ENCODE measurements at regions not wholly inside any gene's neighbourhood (a gene's known extent, or its start where the extent isn't known, plus 50 kb on each side); places are given as distances from the start of the nearest gene placed in this dataset.

DNA sequence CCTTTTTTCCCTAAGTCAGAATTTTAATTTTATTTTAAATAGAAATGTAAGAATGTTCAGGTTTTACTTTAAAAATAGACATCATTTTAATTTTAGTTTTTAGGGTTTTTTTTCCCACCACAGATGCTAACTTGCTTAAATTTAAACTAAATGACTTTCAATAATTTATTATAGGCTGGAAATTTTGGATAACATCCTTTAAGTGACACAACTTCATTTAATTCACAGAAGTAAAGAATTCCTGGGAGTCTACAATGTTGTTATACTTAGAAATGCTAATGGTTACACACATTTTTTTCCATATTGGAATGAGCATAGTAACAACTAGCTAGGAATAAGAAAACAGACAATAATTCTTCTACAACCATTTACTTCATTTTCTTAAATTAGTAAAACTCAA is 90.5 kb upstream of the PDE10A start:
- TF ChIP-seq, protein P1, sequence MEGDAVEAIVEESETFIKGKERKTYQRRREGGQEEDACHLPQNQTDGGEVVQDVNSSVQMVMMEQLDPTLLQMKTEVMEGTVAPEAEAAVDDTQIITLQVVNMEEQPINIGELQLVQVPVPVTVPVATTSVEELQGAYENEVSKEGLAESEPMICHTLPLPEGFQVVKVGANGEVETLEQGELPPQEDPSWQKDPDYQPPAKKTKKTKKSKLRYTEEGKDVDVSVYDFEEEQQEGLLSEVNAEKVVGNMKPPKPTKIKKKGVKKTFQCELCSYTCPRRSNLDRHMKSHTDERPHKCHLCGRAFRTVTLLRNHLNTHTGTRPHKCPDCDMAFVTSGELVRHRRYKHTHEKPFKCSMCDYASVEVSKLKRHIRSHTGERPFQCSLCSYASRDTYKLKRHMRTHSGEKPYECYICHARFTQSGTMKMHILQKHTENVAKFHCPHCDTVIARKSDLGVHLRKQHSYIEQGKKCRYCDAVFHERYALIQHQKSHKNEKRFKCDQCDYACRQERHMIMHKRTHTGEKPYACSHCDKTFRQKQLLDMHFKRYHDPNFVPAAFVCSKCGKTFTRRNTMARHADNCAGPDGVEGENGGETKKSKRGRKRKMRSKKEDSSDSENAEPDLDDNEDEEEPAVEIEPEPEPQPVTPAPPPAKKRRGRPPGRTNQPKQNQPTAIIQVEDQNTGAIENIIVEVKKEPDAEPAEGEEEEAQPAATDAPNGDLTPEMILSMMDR (IDR thresholded peaks at IDR 0.05; ENCODE audit: borderline replicate concordance, extremely low read depth, low read length, poor library complexity, severe bottlenecking), result no peak
- no peak for TF ChIP-seq EZH2 (IDR thresholded peaks at IDR 0.05; ENCODE audit: borderline replicate concordance, low read depth, low read length, severe bottlenecking)

All from DND-41 (cell line).